ENCODE measurements at regions not wholly inside any gene's neighbourhood (a gene's known extent, or its start where the extent isn't known, plus 50 kb on each side); places are given as distances from the start of the nearest gene placed in this dataset.
"Not testable (repeated sequence)": the region's sequence is repeated elsewhere in the genome, so short reads cannot be mapped to it uniquely, and the experiment has no call there.

DNA sequence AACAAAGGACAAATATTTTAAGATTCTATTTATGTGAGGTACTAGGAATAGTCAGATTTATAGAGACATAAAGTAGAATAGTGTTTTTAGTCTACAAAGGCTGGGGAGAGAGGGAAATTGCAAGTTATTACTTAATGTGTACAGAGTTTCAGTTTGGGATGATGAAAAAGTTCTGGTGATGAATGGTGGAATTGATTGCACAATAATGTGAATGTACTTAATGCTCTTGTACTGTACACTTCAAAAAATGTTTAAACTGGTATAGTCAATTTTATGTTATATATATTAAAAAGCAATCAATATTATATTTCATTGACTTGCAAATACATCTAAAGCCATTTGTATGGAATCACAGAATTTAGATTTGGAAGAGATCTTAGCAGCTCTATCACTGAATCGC, 213.4 kb downstream of the PPP1R3A start:
- DNase-seq: no peak

DNA sequence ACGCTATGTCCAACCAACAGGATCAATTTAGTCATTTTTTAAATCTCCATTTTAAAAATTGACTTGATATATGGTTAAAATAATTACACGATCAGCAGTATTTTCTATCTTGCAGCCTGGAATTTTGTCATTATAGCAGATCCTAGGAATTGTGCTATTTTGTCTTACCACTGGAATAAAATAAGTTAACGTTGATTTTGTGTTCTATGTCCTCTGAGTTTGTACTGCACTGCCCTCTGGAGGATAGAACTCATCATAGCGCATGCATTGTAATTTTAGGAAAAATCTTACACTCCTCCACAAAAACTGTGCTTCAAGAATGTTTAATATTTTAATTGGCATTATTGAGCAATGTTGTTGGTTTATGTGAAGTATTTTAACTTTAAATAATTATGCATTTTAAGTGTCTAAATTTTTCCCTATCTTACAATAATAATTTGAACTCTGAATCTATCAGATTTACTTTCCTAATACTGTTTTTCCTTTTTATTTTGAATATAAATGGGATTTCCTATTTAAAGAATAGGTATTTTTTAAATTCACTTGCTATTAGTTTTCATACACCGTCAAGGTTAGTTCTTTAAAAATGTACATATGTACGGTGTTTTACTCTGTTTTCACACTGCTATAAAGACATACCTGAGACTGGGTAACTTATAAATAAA, 220.1 kb downstream of the PPP1R3A start:
- DNase-seq: no peak

DNA sequence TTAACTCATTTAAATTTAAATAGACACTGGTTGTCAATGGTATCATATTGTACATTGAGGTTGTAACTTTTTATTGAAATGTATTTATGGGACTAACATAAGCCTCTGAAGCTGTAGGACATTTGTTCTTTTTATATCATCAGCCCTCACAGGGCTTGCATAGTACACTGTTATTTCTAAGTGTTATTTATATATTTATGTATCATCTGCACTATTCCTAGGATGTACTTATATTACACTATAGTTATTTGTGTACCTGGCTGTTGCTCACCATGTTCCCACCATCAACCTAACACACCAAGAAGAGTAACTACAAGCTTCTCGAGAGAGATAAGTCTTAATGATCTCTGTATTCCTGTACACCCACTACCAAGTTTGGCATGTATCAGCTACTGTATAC, 224.7 kb downstream of the PPP1R3A start:
- DNase-seq: no peak

DNA sequence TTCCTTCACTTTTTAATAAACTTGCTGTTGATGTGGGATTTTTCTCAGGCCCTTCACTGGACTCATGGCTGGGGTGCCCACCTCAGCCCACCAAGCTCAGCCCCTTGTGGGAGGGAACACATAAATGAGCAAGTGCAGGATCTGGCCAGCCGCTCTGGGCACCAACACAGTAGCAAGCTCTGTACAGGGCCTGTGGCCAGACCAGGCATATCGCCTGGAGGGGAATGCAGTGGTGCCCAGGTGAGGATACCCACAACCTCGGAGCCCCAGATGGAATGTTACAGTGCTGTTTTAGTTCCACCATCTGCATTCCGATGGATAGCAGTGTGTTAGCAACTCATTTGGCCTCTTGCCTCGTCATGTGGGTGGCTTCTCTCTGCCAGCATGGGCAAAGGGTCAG, 234.6 kb downstream of the PPP1R3A start:
- no peak for DNase-seq

DNA sequence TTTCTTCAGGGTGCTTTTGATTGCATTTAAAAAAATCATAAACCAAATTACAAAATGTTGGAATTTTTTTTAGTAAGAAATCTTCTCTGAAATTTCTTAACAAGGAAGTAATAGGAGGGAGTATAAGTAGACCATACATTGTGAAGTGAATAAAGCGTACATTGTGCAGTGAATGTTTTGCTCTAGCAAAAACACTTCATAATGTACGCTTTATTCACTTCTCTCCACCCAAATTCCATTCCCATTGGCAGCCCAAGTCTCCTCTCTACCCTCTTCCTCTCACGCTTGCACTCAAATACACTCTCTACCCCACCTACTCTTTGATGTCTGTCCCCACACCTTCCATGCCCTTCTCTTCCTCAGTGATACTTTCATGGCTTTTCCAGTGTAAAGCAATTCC, 241.0 kb downstream of the PPP1R3A start:
- DNase-seq: no peak

DNA sequence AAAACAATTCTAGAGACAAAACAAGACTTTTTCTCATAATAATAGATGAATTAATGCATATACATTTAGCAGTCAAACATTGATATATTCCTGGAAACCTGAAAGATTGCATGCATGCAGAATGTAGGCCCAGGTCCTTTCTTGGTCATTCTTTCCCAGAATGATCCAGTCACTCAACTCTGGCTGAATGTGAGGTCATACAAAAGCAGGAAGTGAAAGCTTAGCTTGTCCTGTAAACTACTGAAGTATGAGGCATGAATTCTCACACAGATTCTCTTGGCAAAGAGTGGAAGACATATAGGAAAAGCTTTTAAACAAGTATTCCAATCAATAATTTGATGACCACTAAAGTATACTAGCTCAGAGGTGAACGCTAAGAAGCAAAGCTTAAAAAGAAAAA, 253.9 kb downstream of the PPP1R3A start:
- DNase-seq: no peak

DNA sequence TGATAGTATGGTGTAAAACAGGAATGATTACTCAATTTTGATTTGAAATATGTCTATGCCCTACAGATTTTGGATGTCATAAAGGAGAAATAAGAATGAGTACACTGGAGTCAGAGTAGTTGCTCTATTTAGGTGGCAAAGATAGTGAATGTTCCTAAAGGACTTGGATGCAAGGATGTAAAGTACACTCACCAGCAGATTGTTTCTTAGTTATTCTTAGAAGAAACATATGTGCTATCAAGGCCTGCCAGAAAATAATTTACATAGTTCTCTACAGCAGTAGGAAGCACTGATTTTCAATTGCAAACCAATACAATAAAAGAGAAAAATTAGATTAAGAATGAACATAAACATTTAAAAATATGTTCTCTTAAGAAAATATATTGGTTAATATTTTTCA, 259.4 kb downstream of the PPP1R3A start:
- no peak for DNase-seq

DNA sequence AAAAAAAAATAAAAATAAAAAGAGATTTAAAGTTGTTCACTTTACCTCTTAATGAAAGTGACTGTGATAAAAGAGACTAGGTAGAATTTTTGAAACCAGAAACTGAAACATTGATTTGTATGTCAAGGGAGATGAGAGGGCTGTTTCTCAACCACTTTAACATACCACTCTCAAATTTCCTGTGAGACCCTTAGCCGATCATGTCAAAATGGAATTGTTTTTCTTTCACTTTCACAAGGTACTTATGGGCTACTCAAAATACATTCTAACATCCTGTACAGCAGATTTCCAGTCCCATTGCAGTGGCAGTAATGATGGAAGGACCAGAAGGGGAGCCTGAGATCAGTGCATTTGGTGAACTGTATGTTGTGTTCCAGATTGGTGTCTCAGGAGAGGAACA, 261.2 kb downstream of the PPP1R3A start:
- DNase-seq: no peak

DNA sequence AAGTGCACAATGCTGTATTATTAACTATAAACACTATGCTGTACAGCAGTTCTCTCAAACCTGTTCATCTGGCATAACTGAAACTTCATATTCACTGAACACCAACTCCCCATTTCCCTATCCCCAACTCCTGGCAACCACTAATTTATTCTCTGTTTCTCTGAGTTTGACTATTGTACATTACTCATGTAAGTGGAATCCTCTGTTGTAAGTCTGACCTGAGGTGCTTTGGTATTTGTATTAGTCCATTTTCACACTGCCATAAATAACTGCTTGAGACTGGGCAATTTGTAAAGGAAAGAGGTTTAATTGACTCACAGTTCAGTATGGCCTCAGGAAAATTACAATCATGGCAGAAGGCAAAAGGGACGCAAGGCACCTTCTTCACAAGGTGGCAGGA, 266.3 kb downstream of the PPP1R3A start:
- no peak for DNase-seq

DNA sequence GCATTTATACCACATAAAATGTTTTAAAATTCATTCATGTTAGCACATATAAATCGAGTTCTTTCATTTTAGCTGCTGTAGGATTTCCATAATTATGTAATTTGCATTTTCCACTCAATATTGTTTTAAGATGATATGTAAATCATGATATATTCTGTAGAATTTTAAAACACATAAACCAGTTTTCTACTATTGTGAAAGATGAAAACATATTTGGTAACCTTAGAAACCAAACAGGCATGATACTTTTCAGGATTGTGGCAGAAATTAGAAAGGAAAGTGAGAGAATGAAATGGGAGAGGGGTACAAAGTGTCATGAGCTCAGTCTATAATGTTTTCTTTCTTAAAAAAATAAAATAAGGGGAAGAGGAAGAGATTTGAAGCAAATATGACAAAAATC, 269.3 kb downstream of the PPP1R3A start:
- no peak for DNase-seq

DNA sequence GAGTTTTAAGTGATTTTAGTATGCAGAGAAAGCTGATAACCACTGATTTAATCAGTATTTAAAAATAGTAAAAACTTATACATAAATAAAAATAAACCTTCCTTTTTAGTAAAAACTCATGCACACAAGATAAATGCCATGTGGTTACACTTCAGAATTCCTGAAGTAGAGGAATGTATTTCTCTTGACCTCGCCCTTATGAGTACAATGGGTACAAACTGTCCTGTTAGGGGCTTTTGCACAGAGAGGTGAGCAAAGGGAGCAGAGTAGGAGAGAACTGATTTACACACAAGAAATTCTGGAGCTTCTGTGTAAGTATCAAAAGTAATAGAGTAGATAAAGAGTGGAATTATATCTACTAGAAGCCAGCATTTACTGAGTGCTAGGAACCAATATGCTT, 279.6 kb downstream of the PPP1R3A start:
- no peak for DNase-seq

DNA sequence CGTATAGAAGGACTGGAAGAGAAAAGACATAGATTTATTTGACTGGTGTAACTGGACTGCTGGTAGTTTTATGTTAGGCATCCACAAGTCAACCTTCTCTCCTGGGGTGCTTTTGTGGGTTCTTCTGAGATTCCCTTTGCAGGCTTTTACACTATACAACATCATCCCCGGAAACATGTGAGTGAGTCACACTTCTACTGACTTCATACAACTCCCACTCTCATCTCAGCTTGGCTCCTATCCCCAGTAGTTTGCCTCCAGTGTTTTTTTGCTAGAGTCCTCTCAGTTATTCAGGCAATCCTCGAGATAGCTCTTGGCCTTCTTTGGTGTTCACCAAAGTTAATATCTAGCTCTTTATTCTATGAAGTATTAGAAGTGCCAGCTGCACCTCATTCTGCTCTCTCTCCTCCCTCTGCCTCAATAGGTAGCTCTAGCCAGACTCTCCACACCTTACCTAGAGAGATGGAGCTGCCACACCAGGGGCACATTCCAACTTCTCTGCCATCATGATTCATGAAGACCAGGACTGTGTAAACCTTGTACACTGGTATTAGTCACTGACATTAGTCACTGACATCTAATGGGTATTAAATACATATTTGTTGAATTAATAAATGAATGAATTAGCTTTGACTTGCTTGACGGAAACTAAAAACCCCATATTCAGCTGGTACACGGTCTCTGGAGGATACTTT, 281.9 kb downstream of the PPP1R3A start:
- DNase-seq: no peak

DNA sequence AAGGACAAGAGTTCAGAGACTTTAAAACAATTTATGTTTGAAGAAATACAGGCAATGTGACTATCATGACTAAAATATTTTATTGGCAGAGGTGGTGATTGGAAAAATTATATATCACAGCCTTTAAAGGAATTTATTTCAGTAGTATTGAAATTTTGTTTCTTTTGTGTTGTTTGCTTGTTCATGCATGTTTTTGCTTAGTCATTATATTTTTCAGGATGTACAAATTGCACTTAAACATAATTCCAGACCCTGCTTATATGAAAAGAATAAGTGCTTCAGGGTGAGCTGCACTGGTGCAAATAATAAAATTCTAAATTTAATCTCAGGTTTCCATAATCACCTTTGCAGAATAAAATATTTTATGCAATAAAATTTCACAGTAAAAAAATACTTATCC, 283.3 kb downstream of the PPP1R3A start:
- no peak for DNase-seq

DNA sequence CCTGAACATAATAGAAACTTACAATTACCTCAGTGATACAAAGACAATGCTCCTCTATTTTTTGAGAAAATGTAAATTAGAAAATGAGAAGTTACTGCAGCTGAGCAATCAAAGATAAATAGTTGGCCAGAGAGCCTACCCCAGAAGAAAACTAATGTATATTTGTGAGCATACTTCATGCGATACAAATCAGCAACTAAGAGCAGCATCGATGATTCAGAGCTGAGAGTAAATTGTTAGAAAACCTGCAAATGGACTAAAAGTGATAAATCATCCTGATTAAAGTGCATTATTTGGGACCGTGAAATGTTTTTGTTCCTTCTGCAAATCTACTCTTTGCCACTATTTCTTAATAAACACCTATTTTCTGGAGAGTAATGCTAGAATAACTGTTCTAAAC, 285.7 kb downstream of the PPP1R3A start:
- no peak for DNase-seq

DNA sequence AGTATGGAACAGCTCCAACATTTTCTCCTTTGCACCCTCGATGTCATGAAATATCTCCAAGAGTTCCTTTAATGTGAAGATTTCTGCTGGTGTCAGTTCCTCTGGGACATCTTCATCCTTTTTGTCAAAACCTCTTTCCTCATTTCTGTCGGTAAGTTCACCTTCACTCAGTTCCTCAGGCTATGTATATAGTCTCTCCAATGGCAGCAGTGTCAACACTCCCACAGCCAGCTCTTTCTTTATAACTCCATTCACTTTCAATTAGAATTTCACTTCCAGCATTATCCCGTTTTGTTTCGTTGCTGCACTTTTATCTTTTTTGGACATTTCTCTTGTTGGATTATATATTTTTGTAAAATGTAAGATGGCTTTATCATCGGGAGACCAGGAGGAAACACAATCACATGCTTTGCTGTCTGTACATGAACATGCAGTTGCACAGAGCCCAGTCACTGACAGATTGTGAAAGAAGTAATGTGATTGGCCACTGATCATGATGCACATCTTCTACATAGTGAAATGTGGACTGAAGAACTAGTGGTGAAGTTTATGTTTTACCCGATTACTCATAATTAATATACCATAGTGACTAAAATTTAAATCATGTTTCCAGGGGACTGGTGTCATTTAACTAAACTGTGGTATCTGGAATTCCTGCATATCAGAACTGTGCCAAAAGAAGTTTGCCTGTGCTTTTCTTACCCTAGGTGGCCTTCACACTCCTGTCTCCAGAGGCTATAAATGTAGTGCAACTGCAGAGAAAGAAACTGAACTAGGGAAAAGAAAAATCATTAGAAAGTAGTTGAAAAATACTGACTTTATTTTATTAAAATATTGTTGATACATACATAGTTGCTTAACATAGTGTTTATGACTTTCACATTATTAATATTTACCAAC, 289.6 kb downstream of the PPP1R3A start:
- DNase-seq: no peak

DNA sequence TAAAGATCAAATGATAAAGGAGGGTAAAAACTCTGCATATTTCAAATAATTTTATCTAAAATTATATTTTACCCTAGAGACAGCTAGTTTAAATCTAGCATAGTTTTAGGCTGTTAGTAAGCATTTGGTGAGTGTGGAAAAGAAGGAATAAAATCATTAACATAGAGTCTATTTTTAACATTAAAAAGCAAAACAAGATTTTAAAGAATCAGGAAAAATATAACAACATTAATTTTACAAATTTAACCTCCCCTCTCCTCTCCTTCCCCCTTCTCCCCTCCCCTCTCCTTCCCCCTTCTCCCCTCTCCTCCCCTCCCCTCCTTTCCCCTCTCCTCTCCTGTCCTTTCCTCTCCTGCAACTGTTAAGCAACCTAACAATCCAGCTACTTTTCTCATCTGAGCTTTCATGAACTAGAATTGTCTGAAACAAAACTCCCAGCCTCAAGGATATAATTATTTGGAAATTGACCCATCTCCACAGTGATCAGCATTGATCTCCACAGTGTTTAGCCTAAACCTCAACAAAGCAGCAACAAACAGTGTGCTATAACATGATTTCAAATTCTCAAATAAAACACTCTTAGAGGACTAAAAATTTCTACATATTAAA, 293.2 kb downstream of the PPP1R3A start:
- DNase-seq: no peak

DNA sequence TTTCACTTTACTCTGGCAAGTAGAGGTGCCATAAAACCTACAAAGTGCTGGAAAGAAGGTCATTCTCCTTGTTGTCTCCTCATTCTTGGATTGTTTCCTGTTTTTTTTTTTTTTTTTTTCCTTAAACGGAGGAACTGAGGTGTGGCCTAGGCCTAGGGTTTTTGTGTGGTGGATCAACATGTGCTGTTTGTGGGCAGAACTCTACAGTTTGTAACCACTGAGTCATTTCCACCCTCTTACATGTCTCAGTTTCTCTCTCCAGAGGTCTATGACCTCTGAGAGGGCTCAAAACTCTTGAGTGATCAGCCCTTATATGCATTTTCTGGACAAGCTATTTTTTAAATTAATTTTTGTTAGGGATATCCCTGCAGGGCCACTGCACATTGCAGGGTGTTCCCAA, 296.0 kb downstream of the PPP1R3A start:
- DNase-seq: no peak

DNA sequence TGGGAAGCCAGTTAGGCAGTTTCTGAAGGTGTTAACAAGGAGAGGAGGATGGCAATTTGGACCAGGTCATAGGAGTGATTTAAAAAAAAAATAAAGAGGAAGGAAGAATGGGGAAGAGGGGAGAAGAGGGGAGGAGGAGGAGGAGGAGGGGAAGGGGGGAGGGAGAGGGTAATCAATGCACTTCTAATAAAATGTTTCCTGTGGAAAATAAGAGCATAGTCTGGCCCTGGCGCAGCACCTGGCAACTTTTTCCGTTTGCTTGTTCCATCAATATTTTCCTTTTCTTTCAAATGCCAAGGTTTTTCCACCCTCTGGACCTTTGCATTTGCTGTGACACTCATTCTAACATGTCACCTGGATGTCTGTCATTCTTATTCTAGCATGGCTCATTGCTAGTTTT, 308.2 kb downstream of the PPP1R3A start:
- DNase-seq: no peak

DNA sequence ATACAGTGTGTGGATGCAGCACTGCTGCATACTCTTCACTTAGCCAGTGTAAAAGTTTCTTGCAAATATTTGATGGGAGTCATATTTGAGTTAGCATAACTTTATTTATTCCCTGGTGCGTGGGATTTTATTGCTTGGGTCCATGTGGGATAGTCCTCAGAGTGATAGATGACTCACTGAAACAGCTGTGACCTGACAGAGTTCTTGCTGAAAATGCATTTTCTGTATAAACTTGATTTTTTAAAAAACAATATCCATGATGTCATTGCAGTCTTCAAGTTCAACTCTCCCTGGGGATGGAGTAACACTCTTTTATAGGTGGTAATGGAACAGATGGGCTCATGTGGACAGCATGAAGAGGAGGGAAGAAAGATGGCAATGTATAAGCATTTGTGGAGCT, 310.0 kb downstream of the PPP1R3A start:
- DNase-seq: no peak

DNA sequence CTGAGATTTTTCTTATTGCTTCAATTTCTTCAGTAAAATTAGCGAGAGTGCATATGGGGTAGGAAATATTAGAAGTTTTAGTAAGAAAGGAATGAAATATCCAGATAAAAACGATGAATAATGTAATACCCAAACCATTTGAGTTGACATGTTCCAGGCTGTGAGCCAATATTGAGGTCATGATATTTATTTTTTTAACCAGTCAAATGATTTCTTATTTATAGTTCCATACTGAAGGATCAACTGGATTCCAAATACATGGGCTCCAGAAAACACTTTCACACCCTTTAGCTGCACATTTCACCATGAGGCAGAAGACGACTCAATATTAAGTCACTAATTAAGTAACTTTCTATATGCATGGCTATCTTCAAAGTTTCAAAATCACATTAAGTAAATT, 312.5 kb downstream of the PPP1R3A start:
- DNase-seq: no peak

DNA sequence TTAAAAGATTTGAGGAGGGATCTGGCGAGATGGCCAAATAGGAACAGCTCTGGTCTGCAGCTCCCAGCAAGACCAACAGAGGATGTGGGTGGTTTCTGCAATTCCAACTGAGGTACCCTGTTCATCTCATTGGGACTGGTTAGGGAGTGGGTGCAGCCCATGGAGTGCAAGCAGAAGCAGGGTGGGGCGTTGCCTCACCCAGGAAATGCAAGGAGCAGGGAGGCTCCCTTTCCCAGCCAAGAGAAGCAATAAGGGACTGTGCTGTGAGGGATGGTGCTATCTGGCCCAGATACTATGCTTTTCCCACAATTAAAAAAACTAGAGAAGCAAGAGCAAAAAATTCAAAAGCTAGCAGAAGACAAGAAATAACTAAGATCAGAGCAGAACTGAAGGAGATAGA, 318.4 kb downstream of the PPP1R3A start:
- DNase-seq: not testable (repeated sequence)

DNA sequence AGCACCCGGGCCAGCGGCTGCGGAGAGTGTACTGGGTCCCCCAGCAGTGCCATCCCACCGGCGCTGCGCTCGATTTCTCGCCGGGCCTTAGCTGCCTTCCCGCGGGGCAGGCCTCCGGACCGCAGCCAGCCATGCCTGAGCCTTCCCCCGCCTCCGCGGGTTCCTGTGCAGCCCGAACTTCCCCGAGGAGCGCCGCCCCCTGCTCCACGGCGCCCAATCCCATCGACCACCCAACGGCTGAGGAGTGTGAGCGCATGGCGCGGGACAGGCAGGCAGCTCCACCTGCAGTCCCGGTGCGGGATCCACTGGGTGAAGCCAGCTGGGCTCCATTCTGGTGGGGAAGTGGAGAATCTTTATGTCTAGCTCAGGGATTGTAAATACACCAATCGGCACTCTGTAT, 325.4 kb downstream of the PPP1R3A start:
- DNase-seq: not testable (repeated sequence)

DNA sequence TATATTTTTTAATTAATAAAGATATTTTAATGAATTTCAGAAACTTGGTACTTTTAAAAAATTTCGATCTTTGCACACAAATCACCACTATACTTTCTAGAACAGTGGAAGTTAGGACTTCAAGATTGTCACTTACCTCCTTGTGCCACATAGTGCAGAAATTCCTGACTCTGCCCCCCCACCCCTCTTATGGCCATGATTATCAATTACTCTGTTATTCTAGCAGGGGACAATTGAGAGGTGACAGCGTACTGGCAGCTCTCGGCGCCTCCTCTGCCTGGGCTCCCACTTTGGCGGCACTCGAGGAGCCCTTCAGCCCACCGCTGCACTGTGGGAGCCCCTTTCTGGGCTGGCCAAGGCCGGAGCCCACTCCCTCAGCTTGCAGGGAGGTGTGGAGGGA, 325.9 kb downstream of the PPP1R3A start:
- DNase-seq: not testable (repeated sequence)

DNA sequence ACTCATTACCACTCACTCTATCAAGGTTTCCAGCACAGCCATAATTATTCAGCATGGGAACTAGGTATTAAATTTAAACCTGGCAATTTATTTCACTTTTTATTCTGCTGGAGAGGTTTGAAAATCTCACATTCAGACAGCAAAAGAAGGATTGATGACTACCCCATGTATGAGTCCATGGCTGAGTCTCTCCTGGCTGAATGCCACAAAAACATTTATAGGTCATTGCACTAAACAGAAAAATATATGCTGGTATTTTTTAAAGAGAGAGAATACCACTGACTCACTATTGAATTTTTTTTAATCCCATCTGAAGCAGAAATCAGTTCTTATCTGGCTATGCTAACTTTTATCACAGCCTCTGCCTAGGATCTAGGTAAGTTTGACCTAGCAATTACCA, 336.3 kb downstream of the PPP1R3A start:
- DNase-seq: no peak

Measured in activated CD4-positive, alpha-beta T cell treated with anti-CD3 and anti-CD28 coated beads for 4 hours (primary cell).